GM21515 (cell line): ENCODE measurements at regions not wholly inside any gene's neighbourhood (a gene's known extent, or its start where the extent isn't known, plus 50 kb on each side); places are given as distances from the start of the nearest gene placed in this dataset.

Experiments used
- ATAC-seq: cut with Tn5 transposase; IDR thresholded peaks from one replicate; pipeline ENCODE4 v1.9.1; 2021; ENCODE audit not compliant: unreplicated experiment

DNA sequence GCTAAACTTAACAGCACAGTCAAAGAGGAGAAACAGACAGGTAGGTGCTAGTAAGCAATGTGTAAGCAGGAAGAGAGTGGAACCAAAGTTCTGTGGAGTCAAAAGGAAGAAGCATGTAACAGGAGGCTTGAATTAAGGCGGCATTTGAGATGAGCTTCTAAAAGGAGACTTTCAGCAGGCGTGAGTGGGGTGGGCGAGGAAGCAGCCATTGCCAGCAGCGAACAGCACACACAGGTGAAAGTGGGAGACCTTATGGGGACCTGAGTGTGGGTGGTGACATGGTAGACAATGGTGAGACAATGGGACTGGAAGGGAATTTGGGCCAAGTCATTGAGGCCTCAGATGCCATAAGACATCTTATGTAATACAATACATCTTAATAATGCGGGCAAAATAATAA, 195.0 kb downstream of the PAX1 start:
- no peak for ATAC-seq

DNA sequence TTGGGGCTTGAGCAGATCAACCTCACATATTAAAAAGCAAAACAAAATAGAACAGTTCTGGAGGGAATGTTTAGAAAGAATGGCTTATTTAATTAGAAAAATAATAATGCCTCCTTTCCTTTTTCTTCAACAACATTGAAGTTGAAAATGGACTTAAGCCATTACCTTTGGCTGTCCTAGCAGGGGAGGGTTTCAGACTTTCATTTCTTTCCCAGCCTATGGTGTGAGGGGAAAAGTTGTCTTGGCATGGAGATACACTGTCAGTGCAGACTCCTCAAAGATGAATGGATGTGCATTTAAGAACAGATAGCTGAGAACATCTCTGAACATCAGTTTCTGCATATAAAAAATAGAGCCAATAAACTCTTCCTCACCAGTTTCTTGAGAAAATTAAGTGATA, 169.5 kb downstream of the PAX1 start:
- ATAC-seq: no peak

DNA sequence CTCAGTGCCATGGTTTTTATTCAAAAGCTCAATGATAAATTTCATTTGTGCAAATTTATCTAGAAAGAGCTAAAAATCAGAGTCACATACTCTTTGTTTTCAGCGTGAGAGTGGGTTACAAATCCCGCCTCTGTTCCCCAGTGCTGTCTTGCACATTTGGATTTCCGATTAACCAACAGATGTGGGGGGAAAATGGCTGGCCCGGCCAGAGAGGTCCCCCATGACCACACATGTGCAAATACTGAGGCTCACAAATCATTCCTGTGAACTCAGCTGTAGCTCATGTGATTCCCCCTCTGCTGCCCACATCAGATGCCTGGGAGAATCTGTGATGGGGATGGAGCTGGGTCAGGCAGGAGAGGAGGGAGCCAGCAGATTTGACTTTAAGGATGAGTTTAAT, 168.7 kb downstream of the PAX1 start:
- ATAC-seq: no peak

DNA sequence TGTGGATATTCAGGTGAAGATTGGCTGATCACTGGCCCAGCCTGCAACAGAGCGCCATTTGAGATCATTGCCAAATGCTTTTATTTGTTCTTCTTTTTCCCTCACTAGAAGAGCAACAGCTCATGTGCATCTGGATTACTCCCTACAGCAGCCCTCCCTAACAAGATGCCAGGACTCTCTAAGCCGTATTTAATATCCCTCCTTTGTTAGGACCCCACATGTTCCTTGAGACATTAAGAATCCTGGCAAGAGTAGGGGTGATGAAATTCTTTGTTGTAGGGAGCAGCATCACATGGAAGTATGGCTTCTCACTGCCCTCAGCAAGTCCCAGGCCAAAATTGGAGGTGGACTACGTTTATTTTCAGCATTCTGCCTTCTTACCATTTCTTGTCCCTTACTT, 167.8 kb downstream of the PAX1 start:
- ATAC-seq: no peak

DNA sequence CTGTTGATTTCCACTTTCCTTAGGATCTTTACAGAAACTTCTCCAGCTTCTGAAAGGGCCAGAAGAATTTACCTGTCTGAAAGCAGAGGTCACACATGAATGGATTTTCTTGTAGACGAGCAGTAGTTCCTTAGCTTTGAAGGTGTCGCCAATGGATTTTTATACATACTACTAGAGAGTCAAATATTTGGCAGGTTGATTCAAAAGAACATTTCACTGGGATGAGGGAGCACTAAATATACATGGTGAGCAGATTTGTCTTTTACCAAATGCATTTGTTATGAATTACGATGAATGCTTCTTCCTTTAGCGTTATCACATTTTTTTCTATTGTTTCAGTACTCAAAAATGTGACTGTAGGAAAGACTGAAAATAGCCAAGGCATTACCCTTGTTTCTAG, 162.3 kb downstream of the PAX1 start:
- no peak for ATAC-seq

DNA sequence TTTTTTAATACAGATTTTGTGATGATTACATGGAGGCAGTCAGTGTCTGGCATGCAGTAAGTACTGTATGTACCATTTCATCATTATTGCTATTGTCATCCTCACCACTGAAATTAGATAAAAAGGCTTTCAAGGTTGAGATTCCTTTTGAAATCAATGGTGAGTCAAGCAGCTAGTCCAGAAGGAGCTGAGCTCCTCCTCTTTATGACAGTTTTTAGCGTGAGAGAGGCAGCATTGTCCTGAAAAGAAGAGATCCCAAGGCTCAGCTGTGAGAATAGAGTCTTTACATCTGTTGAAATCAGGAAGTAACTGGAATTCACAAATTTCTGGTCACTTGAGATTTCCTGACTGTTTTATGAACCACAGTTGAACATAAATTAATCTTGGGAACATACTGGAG, 161.9 kb downstream of the PAX1 start:
- no peak for ATAC-seq

DNA sequence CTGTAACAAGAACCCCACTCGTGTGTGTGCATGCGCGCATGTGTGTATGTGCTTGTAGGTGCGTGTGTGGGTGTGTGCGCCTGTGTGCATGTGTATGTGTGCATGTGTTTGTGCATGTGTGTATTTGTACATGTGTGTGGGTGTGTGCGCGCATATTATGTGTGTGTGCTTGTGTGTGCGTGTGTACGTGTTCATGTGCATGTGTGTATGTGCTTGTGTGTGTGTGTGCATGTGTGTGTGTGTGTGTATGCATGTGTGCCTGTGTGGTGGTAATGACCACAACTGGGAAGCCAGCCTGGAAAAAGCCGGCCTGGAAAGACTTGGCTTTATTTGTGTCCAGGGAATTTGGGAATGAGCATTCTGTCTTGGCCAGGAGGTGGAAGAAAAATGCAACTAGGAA, 157.5 kb downstream of the PAX1 start:
- ATAC-seq: no peak

DNA sequence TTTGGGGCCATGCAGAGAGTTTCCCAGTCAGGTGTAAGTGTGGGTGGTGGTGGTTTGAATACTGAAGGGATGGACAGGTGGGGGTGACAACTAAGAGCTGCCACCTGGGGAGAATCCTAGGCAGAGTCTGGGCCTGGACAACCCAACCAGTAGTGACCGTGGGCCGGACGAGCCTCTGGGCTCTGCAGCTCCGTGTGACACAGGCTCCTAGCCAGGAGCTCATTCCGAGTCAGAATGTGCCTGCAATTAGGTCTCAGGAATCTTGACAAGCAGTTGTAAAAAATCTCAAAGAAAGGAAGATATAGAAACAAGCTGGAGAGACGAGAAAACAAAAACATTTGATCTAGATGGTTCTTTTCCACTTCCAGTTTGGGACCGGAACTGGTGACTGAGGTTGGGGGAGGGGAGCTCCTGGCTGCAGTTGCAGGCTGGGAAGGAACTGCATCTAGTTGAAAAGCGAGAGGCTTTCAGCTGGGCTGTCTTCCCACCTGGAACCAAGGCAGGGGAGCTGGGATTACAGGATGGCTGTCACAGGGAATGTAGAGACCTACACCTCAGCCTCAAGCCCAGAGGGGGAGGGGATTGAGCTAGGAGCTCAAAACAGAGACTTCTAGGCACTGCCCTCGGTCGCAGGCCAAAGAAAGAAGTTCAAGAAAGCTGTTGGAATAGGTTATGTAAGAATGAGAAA, 156.9 kb downstream of the PAX1 start:
- no peak for ATAC-seq

DNA sequence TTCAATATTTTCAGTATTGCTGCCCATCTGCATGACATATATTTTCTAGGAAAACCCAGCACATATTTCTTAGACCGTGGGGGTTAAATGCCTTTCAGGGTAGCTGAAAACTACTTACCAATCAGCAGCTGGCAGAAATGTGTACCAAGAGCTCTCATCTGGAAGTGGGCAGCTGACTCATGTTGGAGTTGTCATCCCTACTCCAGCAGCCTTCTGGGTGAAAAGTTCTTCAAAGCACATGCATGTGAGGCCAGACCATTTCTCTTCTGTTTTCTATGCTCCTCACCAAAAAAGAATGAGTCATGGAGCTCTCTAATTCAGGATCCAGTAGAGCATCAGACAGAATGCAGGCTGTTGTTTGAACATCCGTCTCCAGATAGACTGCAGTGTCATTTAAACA, 135.5 kb downstream of the PAX1 start:
- ATAC-seq: no peak

DNA sequence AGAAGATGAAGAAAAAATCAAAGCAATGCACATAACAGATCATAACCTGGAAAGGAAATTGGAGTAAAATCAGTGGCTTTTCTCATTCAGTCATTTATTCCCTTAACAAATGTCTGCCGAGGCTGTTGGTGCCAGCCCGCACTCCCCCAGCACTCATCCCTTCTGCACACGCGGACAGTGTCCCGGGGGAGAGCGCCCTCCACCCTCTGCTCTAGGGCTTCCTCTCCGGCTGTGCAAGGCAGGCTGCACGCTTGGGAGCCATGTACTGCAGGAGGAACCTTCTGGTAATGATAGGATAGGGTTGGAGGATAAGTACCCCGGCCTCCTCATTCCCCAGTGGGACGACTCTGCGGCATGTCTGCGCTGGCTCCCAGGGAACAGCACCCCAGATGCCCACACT, 134.5 kb downstream of the PAX1 start:
- ATAC-seq: no peak

DNA sequence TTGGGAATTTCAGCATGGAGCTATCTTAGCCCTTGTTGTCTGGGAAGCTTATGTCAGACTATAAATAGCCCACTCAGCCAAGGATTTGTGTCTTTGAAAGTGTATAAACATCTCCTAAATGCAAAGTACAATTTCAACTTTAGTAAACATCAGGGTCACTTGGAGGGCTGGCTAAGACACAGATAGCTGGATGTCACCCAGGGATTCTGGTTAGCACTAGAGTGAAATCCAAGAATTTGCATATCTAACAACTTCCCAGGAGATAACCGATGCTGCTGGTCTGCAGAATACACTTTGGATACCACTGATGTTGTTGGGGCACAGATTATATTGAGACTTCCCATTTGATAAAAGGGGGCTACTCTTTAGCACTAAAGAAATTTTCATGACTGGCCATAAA, 130.9 kb downstream of the PAX1 start:
- ATAC-seq: no peak

DNA sequence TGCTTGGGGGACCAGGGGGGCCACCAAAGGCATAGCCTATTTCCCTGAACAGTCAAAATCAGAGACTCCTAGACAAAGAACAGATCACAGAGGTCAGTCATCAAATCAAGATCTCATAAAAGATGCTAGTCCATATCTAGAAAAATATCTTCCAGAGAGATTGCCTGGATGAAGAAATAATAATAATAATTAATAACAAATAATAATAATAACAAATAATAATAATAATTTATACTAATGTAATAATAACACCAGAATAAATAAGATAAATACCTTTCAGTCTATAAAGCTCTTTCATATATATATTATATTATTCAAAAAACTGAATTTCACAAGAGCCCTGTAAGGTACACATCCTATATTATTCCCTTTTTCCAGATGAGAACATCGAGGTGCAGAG, 129.6 kb downstream of the PAX1 start:
- no peak for ATAC-seq

DNA sequence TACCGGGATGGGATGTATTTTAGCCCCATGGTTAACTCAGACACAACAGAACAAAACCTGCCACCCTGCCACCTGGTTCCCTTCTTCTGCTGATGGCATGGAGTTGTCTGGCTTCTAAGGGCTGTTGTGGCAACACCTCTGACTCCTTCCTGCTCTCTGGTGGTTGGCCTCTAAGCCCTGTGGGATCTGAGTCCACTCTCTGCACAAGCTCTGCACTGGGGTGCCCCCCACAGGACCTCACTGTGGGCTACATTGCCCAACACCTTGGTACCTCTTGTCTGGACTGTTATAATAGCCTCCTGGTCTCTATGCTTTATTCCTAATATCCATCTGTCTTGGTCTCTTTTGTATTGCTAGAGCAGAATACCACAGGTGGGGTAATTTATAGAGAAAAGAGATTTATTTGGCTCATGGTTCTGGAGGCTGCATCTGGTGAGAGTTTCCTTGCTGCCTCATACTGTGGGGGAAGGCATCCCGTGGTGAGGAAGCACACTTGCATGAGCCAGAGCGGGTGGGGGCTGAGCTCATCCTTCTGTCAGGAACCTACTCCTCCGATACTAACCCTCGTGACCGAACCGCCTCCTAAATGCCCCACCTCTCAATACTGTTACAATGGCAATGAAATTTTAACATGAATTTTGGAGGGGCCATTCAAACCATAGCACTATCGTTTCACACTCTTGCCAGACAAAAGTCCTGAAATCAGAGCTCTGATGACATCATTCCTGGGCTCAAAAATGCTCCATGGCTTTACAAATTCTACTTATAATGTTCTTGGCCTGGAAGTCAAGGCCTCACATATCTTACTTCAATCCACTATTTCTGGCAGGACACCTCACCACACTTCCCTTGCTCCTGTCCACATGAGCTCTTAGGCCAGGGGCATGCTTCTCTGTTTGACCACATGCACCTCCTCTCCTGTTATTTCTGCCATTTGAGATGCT, 127.2 kb downstream of the PAX1 start:
- no peak for ATAC-seq

DNA sequence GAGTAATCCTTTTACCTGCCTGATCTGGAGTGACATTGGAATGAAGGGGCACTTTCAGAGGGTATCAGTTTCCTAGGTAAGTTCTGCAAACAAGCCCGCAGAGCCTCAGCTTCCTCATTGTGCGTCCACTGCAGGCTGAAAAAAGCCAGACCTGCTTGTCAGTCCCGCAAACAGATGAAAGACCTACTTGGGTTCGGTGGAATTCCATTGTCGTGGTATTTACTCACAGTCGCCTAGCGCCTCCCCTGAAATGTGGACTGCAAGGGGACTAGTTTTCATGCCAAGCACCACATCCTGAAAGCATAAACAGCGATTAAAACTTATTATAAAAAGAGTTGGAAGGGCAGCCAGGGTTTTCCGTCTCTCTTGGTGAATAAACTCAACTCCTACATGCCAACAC, 121.5 kb downstream of the PAX1 start:
- no peak for ATAC-seq

DNA sequence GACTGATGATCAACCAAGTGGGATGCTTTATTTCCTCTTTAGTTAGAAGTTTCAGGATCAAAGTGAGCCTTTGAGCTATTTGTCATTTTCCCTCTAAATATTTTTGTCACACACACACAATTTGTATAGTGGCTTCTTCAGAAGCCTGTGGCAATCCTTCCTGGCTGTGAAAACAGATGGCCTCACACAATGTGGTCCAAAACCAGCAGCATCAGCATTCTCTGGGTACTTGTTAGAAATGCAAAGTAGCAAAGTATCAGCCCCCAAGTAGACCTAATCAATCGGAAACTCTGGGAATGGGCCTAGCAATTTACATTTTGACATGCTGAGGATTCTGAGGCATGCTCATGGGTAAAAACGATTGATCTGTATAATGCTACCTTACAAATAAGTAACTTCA, 115.9 kb downstream of the PAX1 start:
- no peak for ATAC-seq

DNA sequence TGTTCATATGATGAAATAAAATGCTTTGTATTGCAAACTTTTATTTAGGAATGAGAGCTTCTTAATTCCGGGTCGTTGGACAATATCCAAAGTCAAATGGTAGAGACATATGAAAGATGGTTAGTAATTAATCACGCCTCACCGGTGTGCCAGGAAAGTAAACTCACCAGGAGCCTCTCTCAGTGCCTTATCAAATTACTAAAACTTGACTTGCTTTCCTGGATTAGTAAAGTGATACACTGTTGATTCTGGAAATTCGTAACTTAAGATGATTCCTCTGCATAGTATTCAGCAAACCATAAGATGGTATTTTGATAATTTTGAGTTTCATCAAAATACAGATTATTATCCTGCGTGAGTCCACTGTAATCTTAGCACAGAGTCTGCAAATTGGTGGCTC, 115.2 kb downstream of the PAX1 start:
- ATAC-seq: no peak

DNA sequence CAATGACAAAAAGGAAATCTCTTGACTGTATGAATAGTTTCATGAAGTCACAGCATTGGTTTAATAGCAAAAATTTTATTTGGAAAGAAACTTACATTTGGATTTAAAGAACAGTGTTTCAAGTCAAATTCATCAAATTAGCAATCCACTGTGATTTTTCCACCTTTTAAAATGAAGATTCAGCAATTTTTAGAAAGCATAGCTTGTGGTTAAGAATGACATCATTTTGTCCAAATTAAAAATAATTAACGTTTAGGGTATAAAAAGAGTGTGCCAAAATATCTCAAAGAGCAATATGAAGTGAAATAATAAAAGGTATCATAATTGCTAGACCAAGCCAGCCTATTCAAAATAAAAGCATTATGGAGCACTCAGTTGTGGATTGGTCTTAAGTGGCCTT, 114.6 kb downstream of the PAX1 start:
- no peak for ATAC-seq

DNA sequence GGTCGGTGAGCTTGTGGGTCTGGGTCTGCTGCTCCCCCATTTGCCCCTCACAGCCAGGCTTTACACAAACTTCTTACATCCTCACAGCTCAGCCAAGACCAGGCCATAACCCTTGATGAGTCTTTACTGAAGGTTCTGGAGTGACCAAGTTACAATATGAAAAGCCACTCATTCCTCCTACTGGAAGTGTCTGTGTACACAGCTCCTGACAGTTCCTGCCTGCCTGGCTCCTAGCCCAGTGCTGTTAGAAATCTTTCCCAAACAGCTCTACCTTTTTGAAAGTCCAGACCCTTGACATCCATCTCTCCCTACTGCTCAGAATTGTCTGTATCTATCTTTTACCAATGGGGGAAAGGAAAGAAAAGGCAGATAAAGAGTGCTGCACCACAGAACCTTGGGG, 106.9 kb downstream of the PAX1 start:
- ATAC-seq: no peak

DNA sequence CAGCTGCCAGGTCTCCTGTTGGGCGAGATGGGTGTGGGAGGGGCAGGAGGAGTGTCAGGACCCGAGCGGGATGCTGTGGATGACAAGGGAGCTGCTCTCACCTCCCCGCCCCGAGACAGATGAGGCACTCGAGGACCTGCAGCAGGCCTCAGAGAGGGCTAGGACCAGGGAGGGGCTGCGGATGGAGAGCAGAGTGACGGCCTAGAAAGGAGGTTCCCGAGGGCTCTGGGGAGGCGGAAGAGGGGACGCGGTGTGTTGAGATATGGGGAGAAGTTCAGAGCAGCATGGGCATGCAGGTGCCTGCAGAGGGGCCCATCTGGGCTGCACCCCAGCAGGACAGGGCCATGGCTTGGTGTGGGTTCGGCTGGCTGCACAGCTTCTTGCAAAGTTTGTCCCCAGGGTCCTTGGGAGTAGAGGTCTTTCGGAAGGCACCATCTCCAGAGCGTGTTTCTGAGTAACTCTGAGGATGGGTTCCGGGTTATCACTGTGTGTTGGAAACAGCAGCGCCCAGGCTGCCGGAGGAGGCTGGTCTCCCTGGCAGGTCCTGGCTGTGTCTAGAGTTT, 104.6 kb downstream of the PAX1 start:
- ATAC-seq: no peak

DNA sequence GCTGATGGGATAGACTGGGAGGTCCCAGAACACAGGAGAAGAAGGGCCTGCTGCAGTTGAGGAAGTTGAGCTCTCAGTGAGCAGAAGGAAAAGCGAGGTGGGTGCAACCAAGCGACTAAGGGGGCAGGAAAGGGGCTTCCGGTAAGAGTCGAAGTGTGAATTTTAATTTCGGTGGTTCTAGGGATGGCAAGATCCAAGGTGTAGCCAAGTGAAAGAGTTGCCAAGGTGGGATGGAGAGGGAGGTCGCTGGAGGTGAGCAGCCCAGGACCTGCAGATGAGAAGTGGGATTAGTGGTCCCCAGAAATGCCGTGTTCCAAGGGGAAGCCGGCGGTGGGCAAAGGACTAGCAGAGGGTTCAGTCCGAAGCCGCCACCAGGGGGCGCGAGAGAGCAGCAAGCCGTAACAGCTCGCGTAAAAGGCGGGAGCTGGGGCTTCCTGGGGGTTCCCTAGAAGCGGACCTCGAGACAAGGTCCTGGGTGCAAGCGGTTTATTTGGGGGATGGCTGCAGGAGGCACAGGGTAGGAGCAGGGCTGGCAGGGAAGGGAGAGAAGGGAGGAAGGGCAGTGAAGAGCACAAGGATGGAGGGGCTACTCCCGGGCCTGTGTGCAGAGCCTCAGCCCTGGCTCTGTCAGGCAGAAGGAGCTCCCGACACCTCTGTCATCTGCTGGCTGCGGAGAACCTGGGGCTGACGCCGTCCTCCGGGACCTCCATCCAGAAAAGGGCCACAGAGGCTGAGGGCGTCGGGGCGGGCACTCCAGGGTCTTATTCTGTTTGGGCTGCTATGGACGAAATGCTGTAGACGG, 103.6 kb downstream of the PAX1 start:
- ATAC-seq: no peak

DNA sequence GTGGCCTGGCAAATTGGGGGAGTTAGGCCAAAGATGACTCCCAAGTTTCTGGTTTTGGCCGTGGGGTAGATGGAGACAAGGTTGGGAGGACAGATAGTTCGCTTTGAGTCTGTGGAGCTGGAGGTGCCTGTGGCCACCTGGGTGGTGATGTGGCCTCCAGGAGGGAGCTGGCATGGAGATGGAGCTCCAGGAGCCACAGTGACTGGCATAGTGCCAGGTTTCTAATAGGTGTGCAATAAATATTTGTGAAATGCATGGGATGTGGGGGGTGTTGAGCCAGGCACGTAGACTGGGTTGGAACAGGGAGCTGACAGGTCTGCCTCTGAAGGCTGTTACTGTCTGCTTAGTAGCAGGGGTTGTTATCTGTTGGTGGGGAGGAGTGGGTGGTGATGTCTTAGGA, 102.7 kb downstream of the PAX1 start:
- no peak for ATAC-seq
